DMS153 (cell line): ENCODE measurements at regions not wholly inside any gene's neighbourhood (a gene's known extent, or its start where the extent isn't known, plus 50 kb on each side); places are given as distances from the start of the nearest gene placed in this dataset.
A peak's percentile ranks its signal among the peaks of the same experiment; 100 is the strongest.
"Not testable (repeated sequence)": the region's sequence is repeated elsewhere in the genome, so short reads cannot be mapped to it uniquely, and the experiment has no call there.

Source experiments
- DNase-seq: peaks from one replicate; lab custom pipeline; 2025; lab: John Stamatoyannopoulos, UW

- DNase-seq = no peak
Observed at GRCh38 chr20:33908336-33908735, 85.4 kb upstream of the RALY start.

DNA sequence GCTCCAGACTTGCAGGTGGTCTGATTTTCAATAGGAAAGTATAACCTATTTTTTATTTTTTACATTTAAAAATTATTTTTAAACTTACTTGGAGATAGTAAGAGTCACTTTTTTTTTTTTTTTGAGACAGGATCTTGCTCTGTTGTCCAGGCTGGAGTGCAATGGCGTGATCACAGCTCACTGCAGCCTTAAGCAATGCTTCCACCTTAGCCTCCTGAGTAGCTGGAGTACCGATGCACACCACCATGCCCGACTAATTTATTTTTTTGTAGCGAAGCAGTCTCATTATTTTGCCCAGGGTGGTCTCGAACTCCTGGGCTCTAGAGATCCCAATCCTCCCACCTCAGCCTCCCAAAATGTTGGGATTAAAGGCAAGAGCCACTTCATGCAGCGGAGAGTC, 84.8 kb upstream of the RALY start:
- DNase-seq = no peak

- no peak for DNase-seq
Observed at GRCh38 chr20:33909331-33909921, 84.3 kb upstream of the RALY start.

GRCh38 chr20:33910056-33910455, 83.7 kb upstream of the RALY start:
- no peak for DNase-seq

DNA sequence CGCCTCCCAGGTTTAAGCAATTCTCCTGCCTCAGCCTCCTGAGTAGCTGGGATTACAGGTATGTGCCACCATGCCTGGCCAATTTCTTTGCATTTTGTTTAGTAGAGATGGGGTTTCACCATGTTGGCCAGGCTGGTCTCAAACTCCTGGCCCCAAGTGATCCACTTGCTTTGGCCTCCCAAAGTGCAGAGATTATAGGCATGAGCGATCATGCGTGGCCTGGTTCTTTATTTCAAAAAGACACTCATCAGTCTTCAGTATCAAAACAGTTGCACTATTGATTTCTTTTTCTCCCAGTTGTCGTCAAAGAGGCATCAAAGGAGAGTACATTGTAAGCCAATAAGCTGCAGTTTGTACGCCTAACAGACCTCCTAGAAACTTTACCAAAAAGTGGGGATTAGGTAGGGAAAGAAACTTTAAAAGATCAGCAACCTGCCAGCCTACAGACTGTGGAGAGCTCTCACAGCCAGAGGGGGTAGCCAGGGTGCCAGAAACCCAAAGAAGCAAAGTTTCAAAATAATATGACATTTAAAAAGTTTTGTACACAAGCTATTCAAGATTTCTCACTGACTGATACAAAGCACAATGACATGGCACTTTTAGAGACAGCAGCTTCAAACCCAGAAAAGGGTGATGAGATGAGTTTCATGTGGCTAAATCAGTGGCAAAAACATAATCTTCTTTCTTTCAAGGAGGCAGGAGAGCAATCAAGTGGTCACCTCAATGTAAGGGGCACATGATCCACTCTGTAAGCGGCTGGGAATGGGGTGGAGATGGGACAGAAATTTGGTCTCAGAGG, 83.0 kb upstream of the RALY start:
- no peak for DNase-seq

GRCh38 chr20:33914919-33915318, 78.8 kb upstream of the RALY start:
- no peak for DNase-seq

GRCh38 chr20:33915726-33916331, 77.9 kb upstream of the RALY start:
- DNase-seq = no peak

DNA sequence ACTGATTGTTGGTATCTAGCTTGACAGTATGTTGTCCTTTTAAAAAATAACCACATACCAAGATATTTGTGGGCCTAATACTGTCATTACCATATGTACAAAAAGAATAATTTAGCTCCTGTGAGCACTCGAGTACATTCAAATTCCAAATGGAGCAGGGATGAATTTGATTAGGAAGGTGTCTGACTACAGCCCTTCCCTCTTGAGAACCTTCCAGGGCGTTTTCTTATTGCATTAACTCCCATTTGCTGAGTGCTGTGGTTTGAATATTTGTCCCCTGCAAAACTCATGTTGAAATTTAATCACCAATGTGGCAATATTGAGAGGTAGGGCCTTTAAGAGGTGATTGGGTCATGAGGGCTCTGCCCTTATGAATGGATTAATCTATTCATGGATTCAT, 76.9 kb upstream of the RALY start:
- DNase-seq = no peak

GRCh38 chr20:33917831-33918525, 75.7 kb upstream of the RALY start:
- no peak for DNase-seq

DNA sequence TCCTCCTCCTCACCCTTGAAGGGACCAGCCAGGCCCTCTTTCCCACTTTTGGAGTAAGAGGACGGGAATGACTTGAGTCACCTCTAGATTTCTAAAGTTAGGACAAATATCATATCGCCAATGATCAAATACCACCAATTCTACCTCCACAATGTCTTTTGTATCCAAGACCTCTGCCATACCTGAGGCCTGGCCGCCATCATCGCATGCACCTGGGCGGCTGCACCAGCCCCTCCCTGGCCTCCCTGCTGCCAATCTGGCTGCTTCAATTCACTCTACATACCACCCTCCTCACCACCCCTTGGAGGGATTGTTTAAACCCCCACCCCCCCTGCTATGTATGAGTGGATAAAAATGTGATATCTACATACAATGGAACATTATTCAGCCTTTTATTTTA, 75.0 kb upstream of the RALY start:
- DNase-seq = no peak

DNA sequence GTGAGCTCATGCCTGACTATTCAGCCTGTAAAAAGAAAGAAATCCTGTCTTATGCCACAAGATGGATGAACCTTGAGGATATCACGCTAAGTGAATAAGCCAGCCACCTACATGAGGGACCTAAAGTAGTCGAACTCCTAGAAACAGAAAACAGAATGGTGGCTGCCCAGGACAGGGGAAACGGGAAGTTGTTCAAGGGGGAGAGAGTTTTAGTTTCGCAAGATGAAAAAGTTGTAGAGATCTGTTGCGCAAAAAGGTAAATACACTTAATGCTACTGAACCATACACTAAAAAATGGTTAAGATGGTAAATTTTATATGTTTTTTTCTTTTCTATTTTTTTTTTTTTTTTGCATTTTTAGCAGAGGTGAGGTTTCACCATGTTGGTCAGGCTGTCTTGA, 74.1 kb upstream of the RALY start:
- DNase-seq = no peak

- no peak for DNase-seq
Observed at GRCh38 chr20:33922224-33922623, 71.5 kb upstream of the RALY start.

DNA sequence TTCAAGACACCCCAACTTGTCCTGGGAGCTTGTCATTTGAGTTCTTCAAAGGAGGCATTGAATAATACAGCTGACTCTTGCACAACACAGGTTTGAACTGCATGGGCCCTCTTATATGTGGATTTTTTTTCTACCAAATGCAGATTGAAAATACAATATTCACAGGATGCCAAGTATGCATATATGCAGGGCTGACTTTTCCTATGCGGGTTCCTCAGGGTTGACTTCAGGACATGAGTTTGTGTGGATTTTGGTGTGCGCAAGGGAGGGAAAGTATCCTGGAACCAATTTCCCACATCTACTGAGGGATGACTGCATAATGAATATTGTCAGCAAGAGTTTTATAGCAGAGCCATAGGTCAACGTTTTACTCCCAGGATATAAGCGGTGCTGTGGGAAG, 70.0 kb upstream of the RALY start:
- DNase-seq = no peak

- no peak for DNase-seq
Observed at GRCh38 chr20:33925867-33926266, 67.8 kb upstream of the RALY start.

- no peak for DNase-seq
Observed at GRCh38 chr20:33926425-33926824, 67.3 kb upstream of the RALY start.

DNA sequence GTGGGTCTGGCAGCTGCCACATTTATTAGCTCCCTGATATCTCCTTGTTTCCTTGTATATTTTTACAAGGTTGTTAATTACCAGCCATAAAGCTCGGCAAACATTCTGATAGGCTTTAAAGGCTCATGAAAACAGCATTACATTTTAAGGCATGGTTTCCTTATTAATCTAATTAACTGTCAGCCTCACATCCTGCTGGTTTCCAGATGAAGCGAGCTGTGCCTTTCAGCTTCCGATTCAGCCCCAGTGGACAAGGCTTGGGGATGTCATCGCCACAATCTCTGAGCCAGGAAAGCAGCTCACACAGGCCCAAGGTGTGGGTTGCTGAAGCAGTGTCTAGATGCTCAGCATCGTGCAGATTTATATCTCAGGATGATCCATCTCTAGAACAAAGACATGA, 66.0 kb upstream of the RALY start:
- no peak for DNase-seq

- no peak for DNase-seq
Observed at GRCh38 chr20:33929917-33930316, 63.8 kb upstream of the RALY start.

DNA sequence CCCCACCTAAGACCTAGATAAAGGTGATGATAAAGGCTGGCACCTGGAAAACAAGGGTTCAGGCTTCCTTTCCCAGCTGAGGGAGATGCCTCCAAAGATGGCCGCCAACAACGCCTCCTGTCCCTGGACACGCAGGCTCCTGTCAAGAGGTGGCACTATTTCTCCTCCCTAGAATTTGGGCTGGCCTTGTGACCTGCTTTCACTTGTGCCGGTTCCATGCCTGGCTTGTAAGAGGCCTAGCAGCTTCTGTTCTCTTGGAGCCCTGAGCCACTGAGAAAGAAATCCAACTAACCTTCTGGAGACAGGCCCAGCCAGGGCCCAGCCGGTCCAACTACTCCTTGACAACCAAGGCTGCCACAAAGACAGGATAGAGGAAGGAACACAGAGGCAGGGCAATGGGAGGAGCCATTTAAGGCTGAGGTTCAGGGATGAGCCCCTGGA, 60.2 kb upstream of the RALY start:
- peak; percentile 19 for DNase-seq

GRCh38 chr20:33936656-33937055, 57.1 kb upstream of the RALY start:
- no peak for DNase-seq

DNA sequence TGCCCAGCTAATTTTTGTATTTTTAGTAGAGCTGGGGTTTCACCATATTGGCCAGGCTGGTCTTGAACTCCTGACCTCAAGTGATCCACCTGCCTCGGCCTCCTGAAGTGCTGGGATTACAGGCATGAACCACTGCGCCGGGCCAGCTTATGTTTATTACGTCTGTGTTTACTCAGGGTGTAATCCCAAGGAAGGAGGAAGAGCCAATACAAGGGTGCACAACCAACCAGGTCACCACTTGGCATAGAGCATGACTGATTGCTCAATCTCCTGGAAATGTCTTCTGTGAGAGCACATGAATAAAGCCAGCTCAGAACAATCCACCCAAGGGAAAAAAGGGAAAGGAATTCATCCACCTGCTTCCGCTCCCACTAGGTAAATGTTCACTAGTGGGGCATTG, 54.7 kb upstream of the RALY start:
- not testable (repeated sequence) for DNase-seq

GRCh38 chr20:33940666-33941065, 53.0 kb upstream of the RALY start:
- DNase-seq = no peak
